ENCODE measurements at regions not wholly inside any gene's neighbourhood (a gene's known extent, or its start where the extent isn't known, plus 50 kb on each side); places are given as distances from the start of the nearest gene placed in this dataset.
"Not testable (repeated sequence)": the region's sequence is repeated elsewhere in the genome, so short reads cannot be mapped to it uniquely, and the experiment has no call there.

GRCh38 chr4:170202721-170203120, 113.0 kb upstream of the AADAT start:
- no peak for TF ChIP-seq CTCF (IDR thresholded peaks at IDR 0.05; ENCODE audit: low read depth, low read length)
- no peak for DNase-seq (ENCODE audit: extremely low read depth, low read depth)

- TF ChIP-seq CTCF (IDR thresholded peaks at IDR 0.05; ENCODE audit: low read depth, low read length), result no peak; the same call in 1 of the 2 replicates
- DNase-seq (ENCODE audit: extremely low read depth, low read depth), result no peak
These were observed 109.0 kb upstream of the AADAT start for GRCh38 chr4:170198747-170199146.

GRCh38 chr4:170194794-170195193, 105.0 kb upstream of the AADAT start:
- not testable (repeated sequence) for DNase-seq (ENCODE audit: extremely low read depth, low read depth)

- no peak for TF ChIP-seq CTCF (IDR thresholded peaks at IDR 0.05; ENCODE audit: low read depth, low read length)
These were observed 103.7 kb upstream of the AADAT start for GRCh38 chr4:170193496-170193895.

GRCh38 chr4:170190265-170190664, 100.5 kb upstream of the AADAT start:
- TF ChIP-seq CTCF (IDR thresholded peaks at IDR 0.05; ENCODE audit: low read depth, low read length), result no peak
- DNase-seq (ENCODE audit: extremely low read depth, low read depth), result no peak

More at GRCh38 chr4:170193496-170193895, 103.7 kb upstream of the AADAT start:
- no peak for DNase-seq (ENCODE audit: extremely low read depth, low read depth)

GRCh38 chr4:170170861-170171260, 81.1 kb upstream of the AADAT start:
- DNase-seq (ENCODE audit: extremely low read depth, low read depth), result no peak

GRCh38 chr4:170169699-170170098, 79.9 kb upstream of the AADAT start:
- no peak for DNase-seq (ENCODE audit: extremely low read depth, low read depth)
- no peak for TF ChIP-seq CTCF (IDR thresholded peaks at IDR 0.05; ENCODE audit: low read depth, low read length)

More at GRCh38 chr4:170170861-170171260, 81.1 kb upstream of the AADAT start:
- TF ChIP-seq CTCF (IDR thresholded peaks at IDR 0.05; ENCODE audit: low read depth, low read length), result no peak

GRCh38 chr4:170167678-170168077, 77.9 kb upstream of the AADAT start:
- no peak for TF ChIP-seq CTCF (IDR thresholded peaks at IDR 0.05; ENCODE audit: low read depth, low read length)
- DNase-seq (ENCODE audit: extremely low read depth, low read depth), result no peak

- not testable (repeated sequence) for DNase-seq (ENCODE audit: extremely low read depth, low read depth)
These were observed 76.4 kb upstream of the AADAT start for GRCh38 chr4:170166193-170166592.

Data from AG09319 (cell line).